ENCODE measurements at regions not wholly inside any gene's neighbourhood (a gene's known extent, or its start where the extent isn't known, plus 50 kb on each side); places are given as distances from the start of the nearest gene placed in this dataset.

DNA sequence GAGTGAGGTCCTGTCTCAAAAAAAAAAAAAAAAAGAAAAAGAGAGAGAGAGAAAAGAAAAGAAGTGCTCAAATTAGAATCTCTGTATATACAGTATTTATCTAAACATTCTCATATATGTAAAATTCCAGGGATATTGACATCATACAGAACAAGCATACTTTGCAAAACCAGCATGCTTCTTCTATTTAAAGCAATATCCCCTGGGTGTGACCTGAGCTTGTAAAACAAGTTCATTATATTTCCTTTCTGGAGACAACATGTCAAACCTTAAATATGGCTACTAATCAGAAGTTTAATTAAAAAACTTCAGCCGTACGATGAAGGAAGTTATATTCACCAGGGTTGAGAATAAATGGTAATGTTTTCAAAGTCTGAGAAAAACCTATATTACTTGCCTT lies 175.8 kb upstream of the HMGA2 start:
- no peak for TF ChIP-seq POLR2AphosphoS5 (IDR thresholded peaks at IDR 0.05)
- TF ChIP-seq, protein P1, sequence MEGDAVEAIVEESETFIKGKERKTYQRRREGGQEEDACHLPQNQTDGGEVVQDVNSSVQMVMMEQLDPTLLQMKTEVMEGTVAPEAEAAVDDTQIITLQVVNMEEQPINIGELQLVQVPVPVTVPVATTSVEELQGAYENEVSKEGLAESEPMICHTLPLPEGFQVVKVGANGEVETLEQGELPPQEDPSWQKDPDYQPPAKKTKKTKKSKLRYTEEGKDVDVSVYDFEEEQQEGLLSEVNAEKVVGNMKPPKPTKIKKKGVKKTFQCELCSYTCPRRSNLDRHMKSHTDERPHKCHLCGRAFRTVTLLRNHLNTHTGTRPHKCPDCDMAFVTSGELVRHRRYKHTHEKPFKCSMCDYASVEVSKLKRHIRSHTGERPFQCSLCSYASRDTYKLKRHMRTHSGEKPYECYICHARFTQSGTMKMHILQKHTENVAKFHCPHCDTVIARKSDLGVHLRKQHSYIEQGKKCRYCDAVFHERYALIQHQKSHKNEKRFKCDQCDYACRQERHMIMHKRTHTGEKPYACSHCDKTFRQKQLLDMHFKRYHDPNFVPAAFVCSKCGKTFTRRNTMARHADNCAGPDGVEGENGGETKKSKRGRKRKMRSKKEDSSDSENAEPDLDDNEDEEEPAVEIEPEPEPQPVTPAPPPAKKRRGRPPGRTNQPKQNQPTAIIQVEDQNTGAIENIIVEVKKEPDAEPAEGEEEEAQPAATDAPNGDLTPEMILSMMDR (IDR thresholded peaks at IDR 0.05), result no peak
- no peak for TF ChIP-seq POLR2A (IDR thresholded peaks at IDR 0.05)

All from transverse colon (tissue), 4 donors.